GM12878 (cell line): ENCODE measurements at regions not wholly inside any gene's neighbourhood (a gene's known extent, or its start where the extent isn't known, plus 50 kb on each side); places are given as distances from the start of the nearest gene placed in this dataset.

Source experiments
- ATAC-seq: fragments of 200-7000 bp; cut with Tn5 transposase; 3 replicates; pipeline ENCODE4 v1.9.1; 2020; ENCODE audit warnings: mild to moderate bottlenecking, moderate library complexity
- BruUV-seq: library from RNA; stranded (reverse); fragments of 400-500 nt; replicated peaks from 2 replicates; lab custom pipeline; 2021; lab: Mats Ljungman, UMichigan
- CTCF ChIA-PET: fragments of 300-600 bp; sonication (Branson Sonifier 250); formaldehyde crosslinking; extraction: SDS; loops from one replicate; lab custom pipeline; 2021; ENCODE audit warnings: inconsistent platforms; lab: Yijun Ruan, JAX
- POLR2A ChIA-PET: fragments of 350-600 bp; formaldehyde crosslinking; extraction: SDS; loops from one replicate; lab custom pipeline; 2021; ENCODE audit warnings: inconsistent platforms; lab: Charles Lee
- RAD21 ChIA-PET: fragments of 300-600 bp; sonication (Branson Sonifier 250); formaldehyde crosslinking; loops from one replicate; lab custom pipeline; 2023; ENCODE audit warnings: antibody characterized with exemption; ENCODE audit not compliant: unreplicated experiment; lab: Charles Lee
- SMC1A ChIA-PET: fragments of 300-600 bp; sonication (Branson Sonifier 250); formaldehyde crosslinking; loops from one replicate; lab custom pipeline; 2023; ENCODE audit not compliant: unreplicated experiment, uncharacterized antibody; lab: Charles Lee
- DNase-seq: peaks from one replicate; pipeline ENCODE4 v3.0.0-alpha.2; 2011; ENCODE audit warnings: low read depth, low spot score
- FAIRE-seq: peaks from 3 replicates; lab custom pipeline; 2011; peaks lifted over from hg19 to GRCh38; lab: Jason Lieb, UNC
- H2AFZ ChIP-seq: 2 replicates; pipeline ENCODE4 v1.6.0; 2011; ENCODE audit warnings: low read depth, low read length, control low read depth; ENCODE audit not compliant: control insufficient read depth
- H3K27ac ChIP-seq: 2 replicates; pipeline ENCODE4 v1.5.1; 2011; ENCODE audit warnings: control low read depth; ENCODE audit not compliant: control insufficient read depth, insufficient read depth
- H3K27me3 ChIP-seq, 2 experiments: replicated peaks in 1 of 2; 2 replicates each; pipeline versions ENCODE4 v1.6.0 to v1.6.1; 2011; ENCODE audit warnings: low read length in 1 of 2; ENCODE audit not compliant: control insufficient read depth in 2 of 2, insufficient read depth in 2 of 2
- H3K36me3 ChIP-seq, 2 experiments: 2 replicates each; pipeline ENCODE4 v1.5.1; 2011; ENCODE audit warnings: low read length in 1 of 2; ENCODE audit not compliant: control insufficient read depth in 2 of 2, insufficient read depth in 2 of 2
- H3K4me1 ChIP-seq: 2 replicates; pipeline ENCODE4 v1.6.1; 2011; ENCODE audit warnings: mild to moderate bottlenecking, low read length, moderate library complexity, mixed read lengths; ENCODE audit not compliant: control insufficient read depth, insufficient read depth
- H3K4me2 ChIP-seq: 2 replicates; pipeline ENCODE4 v1.6.0; 2011; ENCODE audit warnings: control low read depth; ENCODE audit not compliant: control insufficient read depth, insufficient read depth
- H3K4me3 ChIP-seq: fragments of 200-600 bp; sonication (generic); 2 replicates; pipeline ENCODE4 v1.5.1; 2016
- H3K79me2 ChIP-seq: 2 replicates; pipeline ENCODE4 v1.6.0; 2011; ENCODE audit warnings: low read length; ENCODE audit not compliant: control insufficient read depth, insufficient read depth
- H3K9ac ChIP-seq: 2 replicates; pipeline ENCODE4 v1.8.0; 2011; ENCODE audit warnings: low read length, control low read depth, mixed read lengths; ENCODE audit not compliant: control insufficient read depth, insufficient read depth
- H3K9me3 ChIP-seq: replicated peaks from 3 replicates; pipeline ENCODE4 v1.5.1; 2011; ENCODE audit warnings: mild to moderate bottlenecking, low read length; ENCODE audit not compliant: control insufficient read depth, insufficient read depth
- H4K20me1 ChIP-seq: 2 replicates; pipeline ENCODE4 v1.6.0; 2011; ENCODE audit not compliant: control insufficient read depth, insufficient read depth
- JUNB ChIP-seq: IDR thresholded peaks from 2 replicates; pipeline ENCODE4 v1.6.1; 2016; ENCODE audit warnings: antibody characterized with exemption, mild to moderate bottlenecking
- KLF5 ChIP-seq: fragments of 450-650 bp; IDR thresholded peaks from 2 replicates; pipeline ENCODE4 v1.6.1; 2014; ENCODE audit warnings: mild to moderate bottlenecking; ENCODE audit not compliant: partially characterized antibody
- MXI1 ChIP-seq: fragments of 150-350 bp; IDR thresholded peaks from 2 replicates; pipeline ENCODE4 v1.6.1; 2011; ENCODE audit warnings: low read depth, mild to moderate bottlenecking, inconsistent platforms, low read length, improper control_type of control experiment
- PKNOX1 ChIP-seq: fragments of 450-650 bp; IDR thresholded peaks from 2 replicates; pipeline ENCODE4 v1.6.1; 2016; ENCODE audit warnings: mild to moderate bottlenecking
- ZBTB11 ChIP-seq: fragments of 450-650 bp; formaldehyde crosslinking; IDR thresholded peaks from 2 replicates; pipeline ENCODE4 v1.5.0; 2022; ENCODE audit warnings: mild to moderate bottlenecking, missing genetic modification characterization
- ZNF592 ChIP-seq: fragments of 450-650 bp; IDR thresholded peaks from 2 replicates; pipeline ENCODE4 v1.6.1; 2017; ENCODE audit warnings: mild to moderate bottlenecking, moderate library complexity
- WGBS: methylation state at CpG from one replicate; pipeline ENCODE4 v1.1.6; 2016; ENCODE audit warnings: low lambda C conversion rate; ENCODE audit not compliant: insufficient replicate concordance, insufficient coverage; ENCODE audit errors: missing lambda C conversion rate; 5-methylcytosine and 5-hydroxymethylcytosine counted together
- in situ Hi-C: fragments of 300-500 bp; cut with MboI; formaldehyde crosslinking; loops from 9 replicates; pipeline ENCODE4 v1.14.3; 2018; ENCODE audit warnings: mixed read lengths
- intact Hi-C: fragments of 100-400 bp; cut with micrococcal nuclease; formaldehyde crosslinking; loops from one replicate; pipeline ENCODE4 v1.14.2; 2022; ENCODE audit not compliant: unreplicated experiment

GRCh38 chr10:64334084-64334483 lies 812.9 kb downstream of the REEP3 start:
- Histone ChIP-seq H3K4me3 (no peak overlapping the region), H3K27me3 (no peaks in the 10 kb centered on the region), H3K36me3 (no peaks in the 10 kb centered on the region), H3K27ac (no peak overlapping the region), H4K20me1 (no peaks in the 10 kb centered on the region), H3K9ac (no peak overlapping the region), H3K4me2 (no peak overlapping the region), H2AFZ (no peak overlapping the region), H3K4me1 (no peaks in the 10 kb centered on the region), H3K79me2 (no peaks in the 10 kb centered on the region), H3K9me3 (no peaks in the 10 kb centered on the region)
- ATAC-seq = no peak
- no peak for FAIRE-seq
- DNase-seq = no peak
- ChIA-PET CTCF (no interaction called here), POLR2A (no interaction called here), SMC1A (interaction anchor here (0.9 kb wide), 1 partner anchor 35 kb away, joined by 3 read pairs; no protein-coding TSS in a partner anchor), RAD21 (no interaction called here)
- WGBS = 73% methylated on average over 4 of the region's 4 CpGs
- intact Hi-C loops = loop anchor here (5.0 kb wide), 1 partner anchor 113 kb away; no protein-coding TSS in a partner anchor
- no TSS peak for BruUV-seq
- in situ Hi-C loops = no loop called here
- TF ChIP-seq JUNB (no peak), PKNOX1 (no peak)

DNA sequence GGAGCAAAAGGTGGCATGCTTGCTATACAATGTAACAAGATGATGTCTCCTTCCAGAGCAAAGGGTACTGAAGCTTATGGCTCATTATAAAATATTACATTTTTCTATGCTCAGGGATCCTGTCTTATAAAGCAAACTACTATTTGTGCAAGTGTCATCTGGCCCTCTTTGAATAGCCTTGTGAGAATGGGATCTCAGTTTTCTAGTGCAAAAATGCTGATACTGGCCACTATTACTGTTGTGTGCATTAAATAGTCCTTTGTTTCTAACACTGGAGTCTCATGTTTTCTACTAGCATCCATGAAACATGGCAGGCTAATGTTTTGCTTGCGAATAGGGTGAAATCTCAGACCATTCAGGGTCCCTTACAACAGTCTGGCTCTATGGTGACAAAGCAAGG lies 823.0 kb downstream of the REEP3 start:
- ChIA-PET CTCF (interaction anchor here (1.2 kb wide), 1 partner anchor 14 kb away, joined by 3 read pairs; no protein-coding TSS in a partner anchor), POLR2A (no interaction called here), RAD21 (no interaction called here), SMC1A (no interaction called here)
- H2AFZ ChIP-seq = no peak overlapping the region
- H3K4me2 ChIP-seq = no peak overlapping the region
- in situ Hi-C loops (no loop called here), intact Hi-C loops (no loop called here)
- BruUV-seq = no TSS peak
- H3K4me1 ChIP-seq = no peaks in the 10 kb centered on the region
- no peaks in the 10 kb centered on the region for H3K27me3 ChIP-seq
- no peak overlapping the region for H3K27ac ChIP-seq
- no peak for ATAC-seq
- FAIRE-seq = no peak
- 29% methylated on average over 1 of the region's 1 CpG for WGBS
- no peaks in the 10 kb centered on the region for H3K9me3 ChIP-seq
- DNase-seq = no peak
- H3K79me2 ChIP-seq = no peaks in the 10 kb centered on the region
- H3K4me3 ChIP-seq = no peak overlapping the region
- H3K36me3 ChIP-seq = no peaks in the 10 kb centered on the region
- no peak overlapping the region for H3K9ac ChIP-seq
- H4K20me1 ChIP-seq = no peaks in the 10 kb centered on the region
- TF ChIP-seq MXI1 (no peak), ZBTB11 (CRISPR knock-in tag) (no peak), ZNF592 (no peak), KLF5 (no peak)
